OCI-LY1 (cell line): ENCODE measurements at regions not wholly inside any gene's neighbourhood (a gene's known extent, or its start where the extent isn't known, plus 50 kb on each side); places are given as distances from the start of the nearest gene placed in this dataset.

Experiments
- H2AFZ ChIP-seq: fragments of 200-600 bp; sonication (generic), shearing (Covaris generic); 2 replicates; pipeline ENCODE4 v1.6.0; 2014; ENCODE audit warnings: antibody characterized with exemption, mild to moderate bottlenecking, low read length
- H3F3A ChIP-seq: fragments of 200-600 bp; sonication (generic), shearing (Covaris generic); 2 replicates; pipeline ENCODE4 v1.6.0; 2014; ENCODE audit warnings: mild to moderate bottlenecking, antibody characterized with exemption, low read length, moderate library complexity; ENCODE audit not compliant: insufficient read depth
- H3K27ac ChIP-seq: fragments of 200-600 bp; sonication (generic); 2 replicates; pipeline ENCODE4 v1.5.1; 2014; ENCODE audit warnings: low read length, mixed run types, mild to moderate bottlenecking, low read depth; ENCODE audit not compliant: poor library complexity, severe bottlenecking
- H3K27me3 ChIP-seq: fragments of 200-600 bp; sonication (generic); 2 replicates; pipeline ENCODE4 v1.6.0; 2014; ENCODE audit warnings: antibody characterized with exemption, mild to moderate bottlenecking, low read length, moderate library complexity; ENCODE audit not compliant: insufficient read depth
- H3K36me3 ChIP-seq: fragments of 200-600 bp; sonication (generic); 2 replicates; pipeline ENCODE4 v1.6.1; 2014; ENCODE audit warnings: mild to moderate bottlenecking, antibody characterized with exemption, low read length, moderate library complexity, mixed read lengths; ENCODE audit not compliant: insufficient read depth
- H3K4me1 ChIP-seq: fragments of 200-600 bp; sonication (generic); 2 replicates; pipeline ENCODE4 v1.5.1; 2014; ENCODE audit warnings: mild to moderate bottlenecking, low read length, moderate library complexity; ENCODE audit not compliant: insufficient read depth, severe bottlenecking
- H3K4me2 ChIP-seq: fragments of 200-600 bp; sonication (generic), shearing (Covaris generic); 2 replicates; pipeline ENCODE4 v1.6.1; 2014; ENCODE audit warnings: low read length
- H3K4me3 ChIP-seq: fragments of 200-600 bp; sonication (generic); 2 replicates; pipeline ENCODE4 v1.5.1; 2014; ENCODE audit warnings: low read length, low read depth, mild to moderate bottlenecking, mixed read lengths; ENCODE audit not compliant: poor library complexity, severe bottlenecking
- H3K79me2 ChIP-seq: fragments of 200-600 bp; shearing (Covaris generic); 2 replicates; pipeline ENCODE4 v1.6.1; 2016; ENCODE audit warnings: mixed run types, low read length, mixed read lengths; ENCODE audit not compliant: insufficient read depth
- H3K9ac ChIP-seq: fragments of 200-600 bp; sonication (generic), shearing (Covaris generic); 2 replicates; pipeline ENCODE4 v1.6.1; 2014; ENCODE audit warnings: mild to moderate bottlenecking, low read length, mixed read lengths
- H3K9me2 ChIP-seq: fragments of 200-600 bp; sonication (generic), shearing (Covaris generic); 2 replicates; pipeline ENCODE4 v1.6.1; 2014; ENCODE audit warnings: low read depth, mild to moderate bottlenecking, low read length, mixed read lengths
- H3K9me3 ChIP-seq: fragments of 200-600 bp; shearing (Covaris generic); 2 replicates; pipeline ENCODE4 v1.6.1; 2014; ENCODE audit warnings: low read length, mixed read lengths
- H4K20me1 ChIP-seq: fragments of 200-600 bp; sonication (generic), shearing (Covaris generic); 2 replicates; pipeline ENCODE4 v1.6.0; 2016; ENCODE audit warnings: mild to moderate bottlenecking, low read length; ENCODE audit not compliant: insufficient read depth
- EZH2 ChIP-seq: fragments of 200-600 bp; sonication (generic), shearing (Covaris generic); IDR thresholded peaks from 2 replicates; pipeline ENCODE4 v1.8.0; 2017; ENCODE audit warnings: borderline replicate concordance, mixed run types, mild to moderate bottlenecking, antibody characterized with exemption, low read length, moderate library complexity, mixed read lengths
- TF ChIP-seq, protein P1 (sequence below): fragments of 200-600 bp; sonication (generic), shearing (Covaris generic); IDR thresholded peaks from 2 replicates; pipeline ENCODE4 v1.5.1; 2017; ENCODE audit warnings: mild to moderate bottlenecking, antibody characterized with exemption, low read length, moderate library complexity, mixed read lengths

DNA sequence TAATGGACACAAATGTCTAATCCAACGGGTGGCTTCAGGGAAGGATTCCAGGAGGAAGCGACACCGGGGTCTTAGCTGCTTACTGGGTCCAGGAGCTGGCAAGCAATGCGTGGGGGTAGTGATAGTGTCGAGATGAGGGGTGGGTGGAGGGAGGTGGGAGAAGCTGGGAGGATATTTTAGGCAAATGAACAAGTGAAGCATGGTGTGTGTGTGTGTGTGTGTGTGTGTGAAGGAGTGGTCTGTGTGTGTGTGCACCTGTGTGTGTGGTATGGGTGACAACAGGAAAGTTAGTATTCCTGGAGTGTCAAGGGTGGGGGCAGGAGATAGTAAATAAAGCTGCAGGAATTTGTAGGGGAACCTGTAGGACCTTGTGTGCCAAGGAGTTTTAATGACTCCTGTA, 126.9 kb upstream of the ZBED5 start:
- no peaks in the 10 kb centered on the region for H3F3A ChIP-seq
- no peaks in the 10 kb centered on the region for H3K79me2 ChIP-seq
- H3K9me2 ChIP-seq = no peaks in the 10 kb centered on the region
- H3K9me3 ChIP-seq = no peaks in the 10 kb centered on the region
- 0 out of 2 replicates have a peak, but pooled peaks cover 3% of the 10 kb centered on the region for H3K27me3 ChIP-seq
- no peak overlapping the region for H3K27ac ChIP-seq
- no peaks in the 10 kb centered on the region for H3K36me3 ChIP-seq
- TF ChIP-seq, protein P1, sequence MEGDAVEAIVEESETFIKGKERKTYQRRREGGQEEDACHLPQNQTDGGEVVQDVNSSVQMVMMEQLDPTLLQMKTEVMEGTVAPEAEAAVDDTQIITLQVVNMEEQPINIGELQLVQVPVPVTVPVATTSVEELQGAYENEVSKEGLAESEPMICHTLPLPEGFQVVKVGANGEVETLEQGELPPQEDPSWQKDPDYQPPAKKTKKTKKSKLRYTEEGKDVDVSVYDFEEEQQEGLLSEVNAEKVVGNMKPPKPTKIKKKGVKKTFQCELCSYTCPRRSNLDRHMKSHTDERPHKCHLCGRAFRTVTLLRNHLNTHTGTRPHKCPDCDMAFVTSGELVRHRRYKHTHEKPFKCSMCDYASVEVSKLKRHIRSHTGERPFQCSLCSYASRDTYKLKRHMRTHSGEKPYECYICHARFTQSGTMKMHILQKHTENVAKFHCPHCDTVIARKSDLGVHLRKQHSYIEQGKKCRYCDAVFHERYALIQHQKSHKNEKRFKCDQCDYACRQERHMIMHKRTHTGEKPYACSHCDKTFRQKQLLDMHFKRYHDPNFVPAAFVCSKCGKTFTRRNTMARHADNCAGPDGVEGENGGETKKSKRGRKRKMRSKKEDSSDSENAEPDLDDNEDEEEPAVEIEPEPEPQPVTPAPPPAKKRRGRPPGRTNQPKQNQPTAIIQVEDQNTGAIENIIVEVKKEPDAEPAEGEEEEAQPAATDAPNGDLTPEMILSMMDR = no peak
- TF ChIP-seq EZH2 = no peak
- no peak overlapping the region for H3K9ac ChIP-seq
- H2AFZ ChIP-seq = no peak overlapping the region
- H4K20me1 ChIP-seq = no peaks in the 10 kb centered on the region
- no peak overlapping the region for H3K4me2 ChIP-seq
- no peak overlapping the region for H3K4me3 ChIP-seq
- no peaks in the 10 kb centered on the region for H3K4me1 ChIP-seq

DNA sequence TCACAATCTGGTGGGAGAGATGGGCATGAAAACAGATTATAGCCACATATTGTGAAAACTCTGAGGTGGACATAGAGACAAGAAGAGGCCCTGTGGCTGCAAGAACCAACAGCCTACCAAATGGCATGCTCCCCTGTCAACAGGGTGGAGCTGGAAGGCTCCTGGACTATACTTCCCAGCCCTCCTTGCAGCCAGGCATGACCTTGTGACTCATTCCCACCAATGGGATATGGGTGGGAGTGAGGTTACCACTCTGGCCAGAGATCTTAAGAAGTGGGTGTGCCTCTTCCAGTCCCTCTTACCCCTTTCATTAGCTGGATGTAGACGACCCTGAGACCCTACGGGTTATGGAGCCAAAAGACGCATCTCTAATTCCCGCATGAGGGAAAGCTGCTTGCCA, 126.4 kb upstream of the ZBED5 start:
- Histone ChIP-seq H3K9me3 (no peaks in the 10 kb centered on the region), H3K9ac (no peak overlapping the region), H3K36me3 (no peaks in the 10 kb centered on the region), H3K79me2 (no peaks in the 10 kb centered on the region), H3F3A (no peaks in the 10 kb centered on the region), H3K4me2 (no peak overlapping the region), H4K20me1 (no peaks in the 10 kb centered on the region), H3K27me3 (0 out of 2 replicates have a peak, but pooled peaks cover 3% of the 10 kb centered on the region), H3K4me1 (no peaks in the 10 kb centered on the region), H2AFZ (no peak overlapping the region), H3K4me3 (no peak overlapping the region), H3K27ac (no peak overlapping the region), H3K9me2 (no peaks in the 10 kb centered on the region)
- TF ChIP-seq EZH2 = no peak
- TF ChIP-seq, protein P1 = no peak

DNA sequence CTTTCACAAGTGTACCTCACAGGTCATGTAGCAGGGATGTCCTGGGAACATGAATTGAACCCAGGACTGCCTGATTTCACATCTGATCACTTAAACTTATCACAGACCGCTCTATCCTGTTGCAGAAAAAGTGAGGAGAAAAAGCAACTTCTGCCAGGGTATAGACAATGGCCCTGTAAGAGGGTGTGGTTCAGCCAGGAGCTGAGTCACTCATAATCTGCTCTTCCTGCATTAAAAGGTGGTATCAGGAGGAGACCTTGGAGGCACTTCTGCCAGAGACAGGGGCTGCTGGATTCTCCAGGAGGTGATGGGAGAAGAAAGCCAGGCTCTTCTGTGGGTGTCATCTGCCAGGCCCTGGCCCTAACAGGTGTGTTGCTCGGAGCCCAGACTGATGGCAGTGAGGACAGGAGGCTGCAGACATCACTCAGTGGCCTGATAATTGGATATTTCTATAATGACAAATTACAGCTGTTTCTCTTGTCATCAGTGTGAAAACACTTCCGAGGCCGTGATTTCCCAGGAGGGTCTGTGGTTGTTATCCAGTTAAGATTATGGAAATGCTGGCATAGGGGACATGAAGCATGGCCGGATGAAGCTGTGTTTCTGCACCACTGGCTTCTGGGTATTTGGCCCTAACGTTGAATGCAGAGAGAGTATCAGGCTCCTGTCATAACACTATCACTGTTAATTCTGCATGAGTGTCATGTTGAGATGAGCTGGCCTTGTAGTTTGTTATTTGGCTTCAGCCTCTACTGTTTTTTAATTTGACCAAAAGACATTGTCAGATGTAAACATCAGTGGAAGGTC, 125.1 kb upstream of the ZBED5 start:
- Histone ChIP-seq H3K36me3 (no peaks in the 10 kb centered on the region), H3K4me3 (no peak overlapping the region), H3K79me2 (no peaks in the 10 kb centered on the region), H3K9me3 (no peaks in the 10 kb centered on the region), H2AFZ (no peak overlapping the region), H3K27ac (no peak overlapping the region), H3K9me2 (no peaks in the 10 kb centered on the region), H4K20me1 (no peaks in the 10 kb centered on the region), H3K27me3 (0 out of 2 replicates have a peak, but pooled peaks cover 3% of the 10 kb centered on the region), H3F3A (no peaks in the 10 kb centered on the region), H3K4me1 (no peaks in the 10 kb centered on the region), H3K9ac (no peak overlapping the region), H3K4me2 (no peak overlapping the region)
- TF ChIP-seq, protein P1 = no peak
- no peak for TF ChIP-seq EZH2
